ENCODE measurements at regions not wholly inside any gene's neighbourhood (a gene's known extent, or its start where the extent isn't known, plus 50 kb on each side); places are given as distances from the start of the nearest gene placed in this dataset.

DNA sequence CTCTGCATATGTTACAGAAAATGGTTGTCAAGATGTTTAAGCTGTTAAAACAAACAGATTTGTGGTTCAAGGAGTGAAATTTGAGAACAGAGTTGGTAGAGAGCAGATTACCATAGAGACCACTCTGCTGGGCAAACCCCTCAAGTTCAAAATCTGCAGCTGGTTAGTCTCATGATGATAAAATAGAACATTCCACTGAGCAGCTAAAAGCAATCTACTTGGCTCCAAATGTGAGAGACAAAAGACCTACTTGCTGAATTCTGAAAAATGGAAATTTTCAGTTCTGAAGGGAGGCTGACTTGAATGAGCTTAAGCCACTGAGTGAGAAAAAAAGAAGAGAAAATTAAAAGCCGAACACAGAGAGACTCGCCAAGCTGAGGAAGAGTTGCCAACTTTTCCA, 519.3 kb downstream of the NOVA1 start:
- H3K4me3 ChIP-seq (ENCODE audit: low read length): no peak overlapping the region
- peak; percentile 18 for DNase-seq (ENCODE audit: low read depth)
- TF ChIP-seq, protein P1, sequence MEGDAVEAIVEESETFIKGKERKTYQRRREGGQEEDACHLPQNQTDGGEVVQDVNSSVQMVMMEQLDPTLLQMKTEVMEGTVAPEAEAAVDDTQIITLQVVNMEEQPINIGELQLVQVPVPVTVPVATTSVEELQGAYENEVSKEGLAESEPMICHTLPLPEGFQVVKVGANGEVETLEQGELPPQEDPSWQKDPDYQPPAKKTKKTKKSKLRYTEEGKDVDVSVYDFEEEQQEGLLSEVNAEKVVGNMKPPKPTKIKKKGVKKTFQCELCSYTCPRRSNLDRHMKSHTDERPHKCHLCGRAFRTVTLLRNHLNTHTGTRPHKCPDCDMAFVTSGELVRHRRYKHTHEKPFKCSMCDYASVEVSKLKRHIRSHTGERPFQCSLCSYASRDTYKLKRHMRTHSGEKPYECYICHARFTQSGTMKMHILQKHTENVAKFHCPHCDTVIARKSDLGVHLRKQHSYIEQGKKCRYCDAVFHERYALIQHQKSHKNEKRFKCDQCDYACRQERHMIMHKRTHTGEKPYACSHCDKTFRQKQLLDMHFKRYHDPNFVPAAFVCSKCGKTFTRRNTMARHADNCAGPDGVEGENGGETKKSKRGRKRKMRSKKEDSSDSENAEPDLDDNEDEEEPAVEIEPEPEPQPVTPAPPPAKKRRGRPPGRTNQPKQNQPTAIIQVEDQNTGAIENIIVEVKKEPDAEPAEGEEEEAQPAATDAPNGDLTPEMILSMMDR (conservative IDR thresholded peaks at IDR 0.05; ENCODE audit: low read depth, low read length): no peak

DNA sequence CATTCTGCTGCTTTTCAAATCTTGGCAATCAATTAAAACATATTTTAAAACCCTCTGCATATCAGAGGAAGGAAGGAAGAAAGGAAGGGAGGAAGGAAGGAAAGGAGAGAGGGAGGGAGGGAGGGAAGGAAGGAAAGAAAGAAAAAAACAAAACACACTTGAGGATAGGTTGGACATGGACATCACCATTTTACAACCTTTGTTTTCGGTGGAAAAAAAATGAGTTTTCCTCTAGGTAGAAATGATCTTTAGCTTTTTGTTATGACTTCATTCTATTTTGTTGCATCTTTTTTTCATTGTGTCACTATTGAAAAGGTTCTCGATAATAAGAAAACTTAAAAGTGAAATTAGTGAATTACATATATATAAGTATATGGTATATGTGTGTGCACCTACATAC, 522.9 kb downstream of the NOVA1 start:
- no peak for DNase-seq (ENCODE audit: low read depth)
- TF ChIP-seq, protein P1 (conservative IDR thresholded peaks at IDR 0.05; ENCODE audit: low read depth, low read length): no peak
- no peak overlapping the region for H3K4me3 ChIP-seq (ENCODE audit: low read length)

DNA sequence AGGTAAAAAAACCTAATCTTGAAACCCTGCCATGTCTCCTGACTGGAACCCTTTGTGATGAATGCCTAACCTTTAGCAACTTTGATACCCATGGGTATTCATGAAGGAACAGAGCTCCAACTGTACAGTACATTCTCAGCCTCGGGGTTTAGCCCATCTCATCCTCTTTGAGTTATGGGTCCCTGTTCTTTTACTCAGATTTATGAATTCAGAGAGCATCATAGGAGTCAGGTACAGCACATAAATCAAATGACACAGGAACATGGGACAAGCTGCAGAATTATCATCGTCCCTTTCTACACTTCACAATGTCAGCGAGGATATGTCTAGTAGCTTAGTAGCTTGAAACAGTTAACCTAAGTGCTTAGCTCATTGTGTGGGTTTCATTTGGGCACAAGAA, 527.4 kb downstream of the NOVA1 start:
- no peak for DNase-seq (ENCODE audit: low read depth)
- H3K4me3 ChIP-seq (ENCODE audit: low read length): no peak overlapping the region
- TF ChIP-seq, protein P1 (conservative IDR thresholded peaks at IDR 0.05; ENCODE audit: low read depth, low read length): no peak

DNA sequence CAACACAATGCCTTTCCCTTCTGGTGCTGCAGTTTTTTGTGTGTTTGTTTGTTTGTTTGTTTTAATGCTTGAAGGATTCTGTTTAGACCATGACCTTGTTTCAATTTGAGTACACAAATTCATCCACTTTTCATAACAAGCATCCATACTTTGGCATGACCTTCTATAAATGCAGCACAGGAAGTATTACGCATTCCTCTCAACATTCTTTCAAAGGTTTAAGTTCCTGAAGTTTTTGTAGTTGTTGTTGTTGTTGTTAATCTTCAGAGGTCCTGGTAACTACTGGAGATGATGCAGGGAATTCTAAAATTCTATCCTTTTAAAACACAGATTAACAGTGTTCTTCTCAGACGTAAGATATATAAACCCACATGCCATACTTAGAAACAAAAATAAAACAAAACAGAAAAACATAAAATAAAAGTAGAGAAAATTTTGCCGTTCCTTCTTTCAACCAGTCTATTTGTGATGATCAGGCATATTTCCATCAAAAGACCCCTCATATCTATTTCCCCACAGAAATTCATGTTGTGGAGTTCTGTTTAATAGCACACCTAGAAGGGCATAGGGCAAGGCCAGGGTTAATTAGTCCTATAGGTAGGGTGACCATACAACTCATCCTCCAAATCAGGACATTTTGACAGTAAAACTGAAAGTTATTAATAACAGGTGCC, 529.9 kb downstream of the NOVA1 start:
- TF ChIP-seq, protein P1 (conservative IDR thresholded peaks at IDR 0.05; ENCODE audit: low read depth, low read length): no peak
- no peak for DNase-seq (ENCODE audit: low read depth)
- no peak overlapping the region for H3K4me3 ChIP-seq (ENCODE audit: low read length)

DNA sequence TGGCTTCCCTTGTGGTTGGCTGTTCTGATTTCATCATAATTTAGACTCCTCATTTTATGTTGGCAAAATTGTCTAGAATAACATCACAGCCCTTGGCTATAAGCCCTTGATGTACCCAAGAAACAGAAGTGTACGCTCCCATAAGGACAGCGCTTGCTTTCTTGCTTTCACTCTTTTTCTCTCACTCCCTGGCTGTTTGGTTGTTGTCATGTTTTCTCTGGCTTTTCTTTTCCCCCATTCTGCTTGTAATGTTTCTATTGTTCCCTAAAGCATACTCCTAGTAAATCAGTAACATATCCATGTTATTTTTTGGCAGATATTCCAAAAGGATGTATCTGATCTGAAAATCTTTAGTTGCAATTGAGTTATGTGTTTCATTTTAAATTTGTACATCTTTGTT, 530.5 kb downstream of the NOVA1 start:
- H3K4me3 ChIP-seq (ENCODE audit: low read length): no peak overlapping the region
- TF ChIP-seq, protein P1 (conservative IDR thresholded peaks at IDR 0.05; ENCODE audit: low read depth, low read length): no peak
- DNase-seq (ENCODE audit: low read depth): no peak

DNA sequence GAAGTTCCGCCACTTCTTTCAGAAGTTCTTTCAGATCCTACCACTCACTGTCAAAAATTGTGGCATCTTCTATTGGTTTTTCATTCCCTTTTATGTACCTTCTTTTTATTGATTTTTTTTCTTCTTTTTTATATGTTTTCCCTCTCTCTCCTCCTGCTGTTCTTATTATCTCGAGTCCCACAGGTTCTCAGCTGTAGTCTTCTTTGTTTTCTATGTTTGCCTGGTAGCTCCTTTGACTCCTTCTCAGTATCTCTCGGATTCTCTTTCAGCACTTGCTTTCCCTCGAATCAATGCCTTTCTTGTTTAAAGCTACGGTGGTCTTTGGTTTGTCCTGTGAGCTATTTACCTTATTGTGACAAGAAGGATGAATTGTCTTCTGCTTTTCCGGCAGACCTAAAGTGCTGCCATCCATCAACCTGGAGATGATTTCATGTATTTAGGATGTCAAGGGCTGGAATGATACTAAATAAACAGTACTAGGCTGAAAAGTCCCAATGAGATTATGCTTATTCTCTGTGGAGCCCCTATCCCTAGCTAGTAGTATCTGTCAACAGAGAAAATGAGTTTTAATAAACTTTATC, 541.7 kb downstream of the NOVA1 start:
- no peak overlapping the region for H3K4me3 ChIP-seq (ENCODE audit: low read length)
- TF ChIP-seq, protein P1 (conservative IDR thresholded peaks at IDR 0.05; ENCODE audit: low read depth, low read length): no peak
- no peak for DNase-seq (ENCODE audit: low read depth)

DNA sequence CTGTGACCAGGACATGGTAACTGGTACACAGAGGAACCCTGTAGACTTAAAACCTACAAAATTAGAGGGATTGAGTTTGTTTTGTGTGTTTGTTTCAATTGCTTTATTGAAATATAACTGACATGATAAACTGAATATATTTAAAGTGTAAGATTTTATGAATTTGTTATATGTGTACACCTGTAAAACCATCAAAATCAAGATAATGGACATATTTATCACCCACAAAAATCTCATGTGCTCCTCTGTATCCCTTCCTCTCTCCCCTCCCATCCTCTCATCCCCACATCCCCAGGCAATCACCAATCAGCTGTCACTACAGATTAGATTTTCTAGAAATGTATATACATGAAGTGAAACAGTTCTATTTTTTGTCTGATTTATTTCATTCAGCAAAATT, 565.5 kb downstream of the NOVA1 start:
- no peak for DNase-seq (ENCODE audit: low read depth)
- H3K4me3 ChIP-seq (ENCODE audit: low read length): no peak overlapping the region
- TF ChIP-seq, protein P1 (conservative IDR thresholded peaks at IDR 0.05; ENCODE audit: low read depth, low read length): no peak

All from retinal pigment epithelial cell (primary cell).